SK-N-SH treated with all-trans-retinoic acid at 6 μM for 48 hours (cell line): ENCODE measurements at regions not wholly inside any gene's neighbourhood (a gene's known extent, or its start where the extent isn't known, plus 50 kb on each side); places are given as distances from the start of the nearest gene placed in this dataset.

Experiments used
- ATAC-seq: fragments of 200-7000 bp; cut with Tn5 transposase; 3 replicates; pipeline ENCODE4 v1.9.1; 2020; ENCODE audit warnings: mild to moderate bottlenecking, moderate library complexity
- ARNTL ChIP-seq: fragments of 450-650 bp; formaldehyde crosslinking; IDR thresholded peaks from 2 replicates; pipeline ENCODE4 v1.5.0; 2020; ENCODE audit warnings: low read depth, mild to moderate bottlenecking, moderate library complexity, borderline replicate concordance
- BACH2 ChIP-seq: fragments of 250-450 bp; sonication (Bioruptor Pico); IDR thresholded peaks from 2 replicates; pipeline ENCODE4 v1.9.0; 2021; ENCODE audit warnings: mild to moderate bottlenecking, borderline replicate concordance
- CSDC2 ChIP-seq: fragments of 250-450 bp; sonication (Bioruptor Pico); IDR thresholded peaks from 2 replicates; pipeline ENCODE4 v1.5.0; 2020; ENCODE audit warnings: mild to moderate bottlenecking, moderate library complexity
- ESRRG ChIP-seq: fragments of 250-450 bp; sonication (Bioruptor Pico); IDR thresholded peaks from 2 replicates; pipeline ENCODE4 v1.6.1; 2021; ENCODE audit warnings: mild to moderate bottlenecking
- GLIS3 ChIP-seq: fragments of 250-450 bp; sonication (Bioruptor Pico); IDR thresholded peaks from 2 replicates; pipeline ENCODE4 v1.5.0; 2020; ENCODE audit warnings: mild to moderate bottlenecking, moderate library complexity
- ISL1 ChIP-seq: fragments of 250-450 bp; sonication (Bioruptor Pico); IDR thresholded peaks from 2 replicates; pipeline ENCODE4 v2.1.2; 2022; ENCODE audit warnings: mild to moderate bottlenecking, moderate library complexity
- OSR1 ChIP-seq: fragments of 250-450 bp; sonication (Bioruptor Pico); IDR thresholded peaks from 2 replicates; pipeline ENCODE4 v1.8.0; 2022; ENCODE audit warnings: moderate library complexity, mild to moderate bottlenecking, inconsistent platforms
- POU6F1 ChIP-seq: fragments of 250-450 bp; sonication (Bioruptor Pico); IDR thresholded peaks from 2 replicates; pipeline ENCODE4 v1.8.0; 2021; ENCODE audit warnings: low read depth, mild to moderate bottlenecking, moderate library complexity, borderline replicate concordance
- PPARA ChIP-seq: fragments of 250-450 bp; sonication (Bioruptor Pico); IDR thresholded peaks from 2 replicates; pipeline ENCODE4 v1.5.0; 2020; ENCODE audit warnings: mild to moderate bottlenecking, borderline replicate concordance
- RARB ChIP-seq: fragments of 250-450 bp; sonication (Bioruptor Pico); IDR thresholded peaks from 2 replicates; pipeline ENCODE4 v1.8.0; 2021; ENCODE audit warnings: mild to moderate bottlenecking, moderate library complexity
- SNAI2 ChIP-seq: fragments of 250-450 bp; sonication (Bioruptor Pico); IDR thresholded peaks from 2 replicates; pipeline ENCODE4 v1.5.0; 2020; ENCODE audit warnings: mild to moderate bottlenecking, moderate library complexity
- TCF4 ChIP-seq: fragments of 250-450 bp; sonication (Bioruptor Pico); IDR thresholded peaks from 2 replicates; pipeline ENCODE4 v1.8.0; 2021; ENCODE audit warnings: mild to moderate bottlenecking, moderate library complexity, borderline replicate concordance
- TOX ChIP-seq: fragments of 250-450 bp; sonication (Bioruptor Pico); IDR thresholded peaks from 2 replicates; pipeline ENCODE4 v1.8.0; 2021; ENCODE audit warnings: mild to moderate bottlenecking, moderate library complexity, borderline replicate concordance
- TSHZ2 ChIP-seq: fragments of 250-450 bp; sonication (Bioruptor Pico); IDR thresholded peaks from 2 replicates; pipeline ENCODE4 v1.5.0; 2020; ENCODE audit warnings: mild to moderate bottlenecking, moderate library complexity
- ZC3H10 ChIP-seq: fragments of 250-450 bp; sonication (Bioruptor Pico); IDR thresholded peaks from 2 replicates; pipeline ENCODE4 v1.5.1; 2021; ENCODE audit warnings: mild to moderate bottlenecking, moderate library complexity
- ZFP3 ChIP-seq: fragments of 250-450 bp; sonication (Bioruptor Pico); IDR thresholded peaks from 2 replicates; pipeline ENCODE4 v1.5.0; 2020; ENCODE audit warnings: mild to moderate bottlenecking, moderate library complexity
- ZFP30 ChIP-seq: fragments of 450-650 bp; formaldehyde crosslinking; IDR thresholded peaks from 2 replicates; pipeline ENCODE4 v1.5.0; 2022; ENCODE audit warnings: mild to moderate bottlenecking, moderate library complexity
- ZNF565 ChIP-seq: fragments of 450-650 bp; formaldehyde crosslinking; conservative IDR thresholded peaks from 2 replicates; pipeline ENCODE4 v1.5.0; 2020; ENCODE audit warnings: low read depth, mild to moderate bottlenecking, moderate library complexity
- ZNF70 ChIP-seq: fragments of 450-650 bp; formaldehyde crosslinking; IDR thresholded peaks from 2 replicates; pipeline ENCODE4 v1.5.0; 2020; ENCODE audit warnings: mild to moderate bottlenecking, moderate library complexity
- ZNF8 ChIP-seq: fragments of 450-650 bp; formaldehyde crosslinking; IDR thresholded peaks from 2 replicates; pipeline ENCODE4 v1.5.0; 2020; ENCODE audit warnings: mild to moderate bottlenecking, moderate library complexity
- TF ChIP-seq, protein P1 (sequence below): fragments of 250-450 bp; sonication (Bioruptor Pico); IDR thresholded peaks from 2 replicates; pipeline ENCODE4 v1.5.1; 2020; ENCODE audit warnings: low read depth, mild to moderate bottlenecking, moderate library complexity
- TF ChIP-seq, protein P2 (sequence below): fragments of 250-450 bp; sonication (Bioruptor Pico); IDR thresholded peaks from 2 replicates; pipeline ENCODE4 v1.5.1; 2021; ENCODE audit warnings: mild to moderate bottlenecking, moderate library complexity

- ATAC-seq = no peak
- TF ChIP-seq PPARA (CRISPR knock-in tag) (no peak), ZC3H10 (CRISPR knock-in tag) (no peak), GLIS3 (CRISPR knock-in tag) (no peak), TCF4 (CRISPR knock-in tag) (no peak), ARNTL (CRISPR knock-in tag) (no peak), ZNF565 (CRISPR knock-in tag) (no peak)
- TF ChIP-seq, all 23 proteins: peak for 0
Measured at GRCh38 chr14:86450085-86450484, 920.1 kb downstream of the FLRT2 start.

DNA sequence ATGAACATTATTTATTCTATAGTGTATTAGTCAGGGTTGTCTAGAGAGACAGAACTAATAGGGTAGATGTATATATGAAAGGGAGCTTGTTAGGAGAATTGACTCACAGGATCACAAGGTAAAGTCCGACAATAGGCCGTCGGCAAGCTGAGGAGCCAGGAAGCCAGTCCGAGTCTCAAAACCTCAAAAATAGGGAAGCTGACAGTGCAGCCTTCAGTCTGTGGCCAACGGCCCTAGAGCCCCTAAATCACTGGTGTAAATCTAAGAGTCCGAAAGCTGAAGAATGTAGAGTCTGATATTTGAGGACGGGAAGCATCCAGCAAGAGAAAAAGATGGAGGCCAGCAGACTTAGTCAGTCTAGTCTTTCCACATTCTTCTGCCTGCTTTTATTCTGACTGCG, 912.2 kb downstream of the FLRT2 start:
- TF ChIP-seq ISL1 (CRISPR knock-in tag) (no peak), ZNF565 (CRISPR knock-in tag) (no peak), TSHZ2 (CRISPR knock-in tag) (no peak), ZFP3 (CRISPR knock-in tag) (no peak), TCF4 (CRISPR knock-in tag) (no peak), CSDC2 (no peak)
- TF ChIP-seq, all 23 proteins: peak for 0
- ATAC-seq = no peak

DNA sequence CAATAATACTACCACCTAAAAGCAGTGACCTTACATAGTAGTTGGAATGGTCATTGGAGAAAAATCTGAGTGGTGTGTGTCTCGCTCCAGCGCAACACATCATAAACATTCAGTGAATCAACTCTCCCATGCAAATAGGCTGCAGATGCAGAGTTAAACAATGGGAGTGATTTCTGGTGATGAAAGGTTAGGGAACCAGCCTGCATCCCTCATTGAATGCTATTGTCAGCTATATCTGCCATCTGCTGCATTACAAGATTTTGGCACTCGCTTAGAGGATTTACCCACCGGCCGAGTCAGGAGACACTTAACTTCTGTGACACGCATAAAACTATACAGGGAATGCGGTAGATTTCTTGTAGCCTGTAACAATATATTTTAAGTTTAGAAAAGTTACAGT, 900.9 kb downstream of the FLRT2 start:
- ATAC-seq = no peak
- TF ChIP-seq ZNF565 (CRISPR knock-in tag) (no peak), ESRRG (CRISPR knock-in tag) (no peak), POU6F1 (CRISPR knock-in tag) (no peak), ZNF8 (no peak), TSHZ2 (CRISPR knock-in tag) (no peak), ZFP3 (CRISPR knock-in tag) (no peak), ARNTL (CRISPR knock-in tag) (no peak), ZFP30 (CRISPR knock-in tag) (no peak), ZC3H10 (CRISPR knock-in tag) (no peak), RARB (no peak), TOX (CRISPR knock-in tag) (no peak), SNAI2 (CRISPR knock-in tag) (no peak), BACH2 (CRISPR knock-in tag) (no peak), OSR1 (CRISPR knock-in tag) (no peak), TCF4 (CRISPR knock-in tag) (no peak)
- TF ChIP-seq, all 23 proteins: peak for 0

GRCh38 chr14:86423214-86423613, 893.3 kb downstream of the FLRT2 start:
- no peak for ATAC-seq
- TF ChIP-seq ISL1 (CRISPR knock-in tag) = no peak
- TF ChIP-seq ESRRG (CRISPR knock-in tag) = no peak
- TF ChIP-seq RARB = no peak
- no peak for TF ChIP-seq OSR1 (CRISPR knock-in tag)
- no peak for TF ChIP-seq CSDC2
- no peak for TF ChIP-seq ZFP30 (CRISPR knock-in tag)
- TF ChIP-seq PPARA (CRISPR knock-in tag) = no peak
- TF ChIP-seq ZFP3 (CRISPR knock-in tag) = no peak
- TF ChIP-seq TSHZ2 (CRISPR knock-in tag) = no peak
- TF ChIP-seq SNAI2 (CRISPR knock-in tag) = no peak
- TF ChIP-seq, protein P1, sequence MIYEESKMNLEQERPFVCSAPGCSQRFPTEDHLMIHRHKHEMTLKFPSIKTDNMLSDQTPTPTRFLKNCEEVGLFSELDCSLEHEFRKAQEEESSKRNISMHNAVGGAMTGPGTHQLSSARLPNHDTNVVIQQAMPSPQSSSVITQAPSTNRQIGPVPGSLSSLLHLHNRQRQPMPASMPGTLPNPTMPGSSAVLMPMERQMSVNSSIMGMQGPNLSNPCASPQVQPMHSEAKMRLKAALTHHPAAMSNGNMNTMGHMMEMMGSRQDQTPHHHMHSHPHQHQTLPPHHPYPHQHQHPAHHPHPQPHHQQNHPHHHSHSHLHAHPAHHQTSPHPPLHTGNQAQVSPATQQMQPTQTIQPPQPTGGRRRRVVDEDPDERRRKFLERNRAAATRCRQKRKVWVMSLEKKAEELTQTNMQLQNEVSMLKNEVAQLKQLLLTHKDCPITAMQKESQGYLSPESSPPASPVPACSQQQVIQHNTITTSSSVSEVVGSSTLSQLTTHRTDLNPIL (CRISPR knock-in tag) = no peak
- no peak for TF ChIP-seq ZC3H10 (CRISPR knock-in tag)
- TF ChIP-seq, protein P2, sequence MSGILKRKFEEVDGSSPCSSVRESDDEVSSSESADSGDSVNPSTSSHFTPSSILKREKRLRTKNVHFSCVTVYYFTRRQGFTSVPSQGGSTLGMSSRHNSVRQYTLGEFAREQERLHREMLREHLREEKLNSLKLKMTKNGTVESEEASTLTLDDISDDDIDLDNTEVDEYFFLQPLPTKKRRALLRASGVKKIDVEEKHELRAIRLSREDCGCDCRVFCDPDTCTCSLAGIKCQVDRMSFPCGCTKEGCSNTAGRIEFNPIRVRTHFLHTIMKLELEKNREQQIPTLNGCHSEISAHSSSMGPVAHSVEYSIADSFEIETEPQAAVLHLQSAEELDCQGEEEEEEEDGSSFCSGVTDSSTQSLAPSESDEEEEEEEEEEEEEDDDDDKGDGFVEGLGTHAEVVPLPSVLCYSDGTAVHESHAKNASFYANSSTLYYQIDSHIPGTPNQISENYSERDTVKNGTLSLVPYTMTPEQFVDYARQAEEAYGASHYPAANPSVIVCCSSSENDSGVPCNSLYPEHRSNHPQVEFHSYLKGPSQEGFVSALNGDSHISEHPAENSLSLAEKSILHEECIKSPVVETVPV (CRISPR knock-in tag) = no peak
- TF ChIP-seq ZNF565 (CRISPR knock-in tag) = no peak
- TF ChIP-seq BACH2 (CRISPR knock-in tag) = no peak
- TF ChIP-seq ZNF70 (CRISPR knock-in tag) = no peak
- no peak for TF ChIP-seq TOX (CRISPR knock-in tag)
